ENCODE measurements at regions not wholly inside any gene's neighbourhood (a gene's known extent, or its start where the extent isn't known, plus 50 kb on each side); places are given as distances from the start of the nearest gene placed in this dataset.

DNA sequence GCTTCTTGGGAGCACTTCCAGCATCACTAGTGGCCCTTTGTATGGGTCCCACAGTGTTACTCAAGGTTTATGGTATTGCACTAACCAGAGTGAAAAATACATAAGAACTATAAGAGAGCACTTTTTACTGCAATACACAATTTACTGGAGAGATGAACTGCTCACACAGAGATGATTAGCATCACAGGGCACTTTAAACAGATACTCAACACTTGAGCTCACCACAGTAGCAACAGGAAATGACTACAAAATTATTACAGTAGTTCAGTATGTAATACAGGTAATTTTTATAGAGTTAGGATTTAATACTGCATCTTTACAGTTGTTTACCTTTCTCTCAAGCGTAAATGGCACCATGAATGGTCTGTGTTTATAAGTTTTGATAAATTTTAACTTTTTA is 68.2 kb upstream of the CDK1 start:
- no peak for TF ChIP-seq EP300 (IDR thresholded peaks at IDR 0.05; ENCODE audit: low read depth)
- TF ChIP-seq, protein P1, sequence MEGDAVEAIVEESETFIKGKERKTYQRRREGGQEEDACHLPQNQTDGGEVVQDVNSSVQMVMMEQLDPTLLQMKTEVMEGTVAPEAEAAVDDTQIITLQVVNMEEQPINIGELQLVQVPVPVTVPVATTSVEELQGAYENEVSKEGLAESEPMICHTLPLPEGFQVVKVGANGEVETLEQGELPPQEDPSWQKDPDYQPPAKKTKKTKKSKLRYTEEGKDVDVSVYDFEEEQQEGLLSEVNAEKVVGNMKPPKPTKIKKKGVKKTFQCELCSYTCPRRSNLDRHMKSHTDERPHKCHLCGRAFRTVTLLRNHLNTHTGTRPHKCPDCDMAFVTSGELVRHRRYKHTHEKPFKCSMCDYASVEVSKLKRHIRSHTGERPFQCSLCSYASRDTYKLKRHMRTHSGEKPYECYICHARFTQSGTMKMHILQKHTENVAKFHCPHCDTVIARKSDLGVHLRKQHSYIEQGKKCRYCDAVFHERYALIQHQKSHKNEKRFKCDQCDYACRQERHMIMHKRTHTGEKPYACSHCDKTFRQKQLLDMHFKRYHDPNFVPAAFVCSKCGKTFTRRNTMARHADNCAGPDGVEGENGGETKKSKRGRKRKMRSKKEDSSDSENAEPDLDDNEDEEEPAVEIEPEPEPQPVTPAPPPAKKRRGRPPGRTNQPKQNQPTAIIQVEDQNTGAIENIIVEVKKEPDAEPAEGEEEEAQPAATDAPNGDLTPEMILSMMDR (IDR thresholded peaks at IDR 0.05): no peak
- TF ChIP-seq POLR2AphosphoS5 (IDR thresholded peaks at IDR 0.05): no peak
- no peak for TF ChIP-seq POLR2A (IDR thresholded peaks at IDR 0.05)
